ENCODE measurements at regions not wholly inside any gene's neighbourhood (a gene's known extent, or its start where the extent isn't known, plus 50 kb on each side); places are given as distances from the start of the nearest gene placed in this dataset.

GRCh38 chr1:98055457-98055856 is 134.6 kb upstream of the DPYD start:
- peaks cover 10% of the 10 kb centered on the region for H3K4me1 ChIP-seq (ENCODE audit: control insufficient read depth, insufficient read depth, low read length)
- no peak overlapping the region for H3K27ac ChIP-seq (ENCODE audit: low read depth, low read length)
- peaks cover 44% of the 10 kb centered on the region for H3K27me3 ChIP-seq (ENCODE audit: control insufficient read depth, insufficient read depth, low read length)
- H3K9me3 ChIP-seq (ENCODE audit: control insufficient read depth, insufficient read depth, low read depth, low read length), result no peaks in the 10 kb centered on the region
- H3K9ac ChIP-seq (ENCODE audit: low read length), result no peak overlapping the region
- no peak overlapping the region for H3K4me3 ChIP-seq (ENCODE audit: low read depth, low read length)
- no peaks in the 10 kb centered on the region for H3K36me3 ChIP-seq (ENCODE audit: control insufficient read depth, insufficient read depth, low read length)

GRCh38 chr1:98054786-98055185 is 134.0 kb upstream of the DPYD start:
- Histone ChIP-seq H3K27me3 (ENCODE audit: control insufficient read depth, insufficient read depth, low read length) (peaks cover 51% of the 10 kb centered on the region), H3K9me3 (ENCODE audit: control insufficient read depth, insufficient read depth, low read depth, low read length) (no peaks in the 10 kb centered on the region), H3K9ac (ENCODE audit: low read length) (no peak overlapping the region), H3K27ac (ENCODE audit: low read depth, low read length) (no peak overlapping the region), H3K4me3 (ENCODE audit: low read depth, low read length) (peak overlapping the region; percentile 87), H3K36me3 (ENCODE audit: control insufficient read depth, insufficient read depth, low read length) (no peaks in the 10 kb centered on the region), H3K4me1 (ENCODE audit: control insufficient read depth, insufficient read depth, low read length) (peaks cover 10% of the 10 kb centered on the region)

GRCh38 chr1:98054367-98054701 is 133.5 kb upstream of the DPYD start:
- H3K36me3 ChIP-seq (ENCODE audit: control insufficient read depth, insufficient read depth, low read length), result no peaks in the 10 kb centered on the region
- H3K4me1 ChIP-seq (ENCODE audit: control insufficient read depth, insufficient read depth, low read length), result peaks cover 13% of the 10 kb centered on the region
- H3K9me3 ChIP-seq (ENCODE audit: control insufficient read depth, insufficient read depth, low read depth, low read length), result no peaks in the 10 kb centered on the region
- peaks cover 55% of the 10 kb centered on the region for H3K27me3 ChIP-seq (ENCODE audit: control insufficient read depth, insufficient read depth, low read length)
- no peak overlapping the region for H3K9ac ChIP-seq (ENCODE audit: low read length)
- H3K4me3 ChIP-seq (ENCODE audit: low read depth, low read length), result peak overlapping the region; percentile 87
- no peak overlapping the region for H3K27ac ChIP-seq (ENCODE audit: low read depth, low read length)

- Histone ChIP-seq H3K4me1 (ENCODE audit: control insufficient read depth, insufficient read depth, low read length) (peaks cover 17% of the 10 kb centered on the region), H3K9me3 (ENCODE audit: control insufficient read depth, insufficient read depth, low read depth, low read length) (no peaks in the 10 kb centered on the region), H3K4me3 (ENCODE audit: low read depth, low read length) (peak overlapping the region; percentile 87), H3K36me3 (ENCODE audit: control insufficient read depth, insufficient read depth, low read length) (no peaks in the 10 kb centered on the region), H3K27ac (ENCODE audit: low read depth, low read length) (no peak overlapping the region), H3K9ac (ENCODE audit: low read length) (peak overlapping the region; percentile 85), H3K27me3 (ENCODE audit: control insufficient read depth, insufficient read depth, low read length) (peaks cover 61% of the 10 kb centered on the region)
Measured at GRCh38 chr1:98053471-98054366, 132.9 kb upstream of the DPYD start.

GRCh38 chr1:98051065-98051675 is 130.3 kb upstream of the DPYD start:
- peaks cover 14% of the 10 kb centered on the region for H3K4me1 ChIP-seq (ENCODE audit: control insufficient read depth, insufficient read depth, low read length)
- no peak overlapping the region for H3K27ac ChIP-seq (ENCODE audit: low read depth, low read length)
- H3K27me3 ChIP-seq (ENCODE audit: control insufficient read depth, insufficient read depth, low read length), result peaks cover 87% of the 10 kb centered on the region
- H3K9me3 ChIP-seq (ENCODE audit: control insufficient read depth, insufficient read depth, low read depth, low read length), result no peaks in the 10 kb centered on the region
- H3K9ac ChIP-seq (ENCODE audit: low read length), result no peak overlapping the region
- H3K36me3 ChIP-seq (ENCODE audit: control insufficient read depth, insufficient read depth, low read length), result no peaks in the 10 kb centered on the region
- no peak overlapping the region for H3K4me3 ChIP-seq (ENCODE audit: low read depth, low read length)

GRCh38 chr1:98049370-98050135 is 128.7 kb upstream of the DPYD start:
- peak overlapping the region; percentile 49 for H3K4me3 ChIP-seq (ENCODE audit: low read depth, low read length)
- peaks cover 94% of the 10 kb centered on the region for H3K27me3 ChIP-seq (ENCODE audit: control insufficient read depth, insufficient read depth, low read length)

GRCh38 chr1:98048751-98049325 is 128.0 kb upstream of the DPYD start:
- Histone ChIP-seq H3K27ac (ENCODE audit: low read depth, low read length) (no peak overlapping the region), H3K4me1 (ENCODE audit: control insufficient read depth, insufficient read depth, low read length) (peaks cover 17% of the 10 kb centered on the region; the same call in 1 of the 2 replicates), H3K36me3 (ENCODE audit: control insufficient read depth, insufficient read depth, low read length) (no peaks in the 10 kb centered on the region), H3K9me3 (ENCODE audit: control insufficient read depth, insufficient read depth, low read depth, low read length) (no peaks in the 10 kb centered on the region), H3K9ac (ENCODE audit: low read length) (no peak overlapping the region), H3K27me3 (ENCODE audit: control insufficient read depth, insufficient read depth, low read length) (peaks cover 95% of the 10 kb centered on the region), H3K4me3 (ENCODE audit: low read depth, low read length) (peak overlapping the region; percentile 49)

More at GRCh38 chr1:98049370-98050135, 128.7 kb upstream of the DPYD start:
- no peak overlapping the region for H3K9ac ChIP-seq (ENCODE audit: low read length)
- H3K36me3 ChIP-seq (ENCODE audit: control insufficient read depth, insufficient read depth, low read length), result no peaks in the 10 kb centered on the region
- H3K4me1 ChIP-seq (ENCODE audit: control insufficient read depth, insufficient read depth, low read length), result peaks cover 16% of the 10 kb centered on the region
- H3K9me3 ChIP-seq (ENCODE audit: control insufficient read depth, insufficient read depth, low read depth, low read length), result no peaks in the 10 kb centered on the region
- H3K27ac ChIP-seq (ENCODE audit: low read depth, low read length), result no peak overlapping the region

GRCh38 chr1:98048244-98048643 is 127.4 kb upstream of the DPYD start:
- Histone ChIP-seq H3K4me1 (ENCODE audit: control insufficient read depth, insufficient read depth, low read length) (peaks cover 17% of the 10 kb centered on the region; the same call in 1 of the 2 replicates), H3K9ac (ENCODE audit: low read length) (no peak overlapping the region), H3K9me3 (ENCODE audit: control insufficient read depth, insufficient read depth, low read depth, low read length) (no peaks in the 10 kb centered on the region), H3K27ac (ENCODE audit: low read depth, low read length) (no peak overlapping the region), H3K4me3 (ENCODE audit: low read depth, low read length) (peak overlapping the region; percentile 49), H3K27me3 (ENCODE audit: control insufficient read depth, insufficient read depth, low read length) (peaks cover 95% of the 10 kb centered on the region), H3K36me3 (ENCODE audit: control insufficient read depth, insufficient read depth, low read length) (no peaks in the 10 kb centered on the region)

- no peaks in the 10 kb centered on the region for H3K36me3 ChIP-seq (ENCODE audit: control insufficient read depth, insufficient read depth, low read length)
- H3K4me1 ChIP-seq (ENCODE audit: control insufficient read depth, insufficient read depth, low read length), result peaks cover 17% of the 10 kb centered on the region; the same call in 1 of the 2 replicates
- no peaks in the 10 kb centered on the region for H3K9me3 ChIP-seq (ENCODE audit: control insufficient read depth, insufficient read depth, low read depth, low read length)
- H3K9ac ChIP-seq (ENCODE audit: low read length), result no peak overlapping the region
- peaks cover 95% of the 10 kb centered on the region for H3K27me3 ChIP-seq (ENCODE audit: control insufficient read depth, insufficient read depth, low read length)
- no peak overlapping the region for H3K4me3 ChIP-seq (ENCODE audit: low read depth, low read length)
- H3K27ac ChIP-seq (ENCODE audit: low read depth, low read length), result no peak overlapping the region
Measured at GRCh38 chr1:98047171-98047570, 126.3 kb upstream of the DPYD start.

GRCh38 chr1:98045767-98046641 is 125.2 kb upstream of the DPYD start:
- peaks cover 88% of the 10 kb centered on the region for H3K27me3 ChIP-seq (ENCODE audit: control insufficient read depth, insufficient read depth, low read length)
- peak overlapping the region; percentile 28 for H3K9ac ChIP-seq (ENCODE audit: low read length)
- peak overlapping the region; percentile 54 for H3K4me3 ChIP-seq (ENCODE audit: low read depth, low read length)
- H3K4me1 ChIP-seq (ENCODE audit: control insufficient read depth, insufficient read depth, low read length), result peaks cover 17% of the 10 kb centered on the region; the same call in 1 of the 2 replicates
- no peaks in the 10 kb centered on the region for H3K9me3 ChIP-seq (ENCODE audit: control insufficient read depth, insufficient read depth, low read depth, low read length)
- H3K36me3 ChIP-seq (ENCODE audit: control insufficient read depth, insufficient read depth, low read length), result no peaks in the 10 kb centered on the region
- no peak overlapping the region for H3K27ac ChIP-seq (ENCODE audit: low read depth, low read length)
